Mucosa of descending colon (tissue), 3 donors: ENCODE measurements at regions not wholly inside any gene's neighbourhood (a gene's known extent, or its start where the extent isn't known, plus 50 kb on each side); places are given as distances from the start of the nearest gene placed in this dataset.

Source experiments
- ATAC-seq: fragments of 200-7000 bp; cut with Tn5 transposase; one replicate; pipeline ENCODE4 v1.9.1; 2020; ENCODE audit warnings: mild to moderate bottlenecking, moderate library complexity
- DNase-seq, 3 donors: peaks; one replicate each; pipeline ENCODE4 v3.0.0-alpha.2; 2020
- H3K36me3 ChIP-seq: fragments of 200-600 bp; one replicate; pipeline ENCODE4 v1.8.0; 2021; ENCODE audit warnings: low read depth, mild to moderate bottlenecking
- H3K4me1 ChIP-seq: fragments of 200-600 bp; one replicate; pipeline ENCODE4 v1.8.0; 2021; ENCODE audit warnings: low read depth, mild to moderate bottlenecking
- H3K4me3 ChIP-seq: fragments of 200-600 bp; one replicate; pipeline ENCODE4 v1.8.0; 2021; ENCODE audit warnings: mild to moderate bottlenecking
- H3K9me3 ChIP-seq: fragments of 200-600 bp; one replicate; pipeline ENCODE4 v1.8.0; 2021; ENCODE audit warnings: mild to moderate bottlenecking
- CTCF ChIP-seq: fragments of 200-600 bp; IDR thresholded peaks from one replicate; pipeline ENCODE4 v1.8.0; 2022; ENCODE audit warnings: antibody characterized with exemption, mild to moderate bottlenecking
- intact Hi-C, 2 donors: fragments of 100-400 bp; cut with DNase I in 1 of 2; cut with micrococcal nuclease in 1 of 2; formaldehyde crosslinking; loops; one replicate each; pipeline versions ENCODE4 v1.11.0 to v1.11.1; 2022; cut with DNase I, micrococcal nuclease
- donor health status: DM: no; HTN: no; CAD: no; lungs with moderate emphysema.
- donor health status: DM: no; HTN: no; CAD: no.
- donor health status: DM: no; HTN: yes; CAD: no.

- DNase-seq: no peak
- H3K9me3 ChIP-seq: no peaks in the 10 kb centered on the region
- no peak overlapping the region for H3K4me3 ChIP-seq
- no peak for TF ChIP-seq CTCF
- intact Hi-C loops: no loop called here
- H3K4me1 ChIP-seq: no peaks in the 10 kb centered on the region
- ATAC-seq: no peak
- no peaks in the 10 kb centered on the region for H3K36me3 ChIP-seq
Measured at GRCh38 chr15:39474657-39475056, 106.2 kb upstream of the THBS1 start.

GRCh38 chr15:39478996-39479395 is 101.9 kb upstream of the THBS1 start:
- Histone ChIP-seq H3K36me3 (no peaks in the 10 kb centered on the region), H3K4me1 (no peaks in the 10 kb centered on the region), H3K4me3 (no peak overlapping the region), H3K9me3 (no peaks in the 10 kb centered on the region)
- intact Hi-C loops: no loop called here
- ATAC-seq (peak; percentile 56), DNase-seq (no peak)
- no peak for TF ChIP-seq CTCF

GRCh38 chr15:39479911-39480310 is 101.0 kb upstream of the THBS1 start:
- H3K36me3 ChIP-seq: no peaks in the 10 kb centered on the region
- intact Hi-C loops: no loop called here
- no peaks in the 10 kb centered on the region for H3K4me1 ChIP-seq
- H3K9me3 ChIP-seq: no peaks in the 10 kb centered on the region
- ATAC-seq: no peak
- DNase-seq: no peak
- TF ChIP-seq CTCF: no peak
- no peak overlapping the region for H3K4me3 ChIP-seq

- intact Hi-C loops: no loop called here
- DNase-seq (no peak), ATAC-seq (peak; percentile 63)
- TF ChIP-seq CTCF: no peak
- no peaks in the 10 kb centered on the region for H3K9me3 ChIP-seq
- H3K4me3 ChIP-seq: no peak overlapping the region
- no peaks in the 10 kb centered on the region for H3K36me3 ChIP-seq
- H3K4me1 ChIP-seq: no peaks in the 10 kb centered on the region
Measured at GRCh38 chr15:39482459-39482858, 98.4 kb upstream of the THBS1 start.

- ATAC-seq (no peak), DNase-seq (peak in 1 of 3 donors; percentile 28)
- Histone ChIP-seq H3K4me3 (no peak overlapping the region), H3K9me3 (no peaks in the 10 kb centered on the region), H3K36me3 (no peaks in the 10 kb centered on the region), H3K4me1 (no peaks in the 10 kb centered on the region)
- no peak for TF ChIP-seq CTCF
- intact Hi-C loops: no loop called here
Measured at GRCh38 chr15:39486621-39487457, 94.0 kb upstream of the THBS1 start.

- no peaks in the 10 kb centered on the region for H3K4me1 ChIP-seq
- no peaks in the 10 kb centered on the region for H3K9me3 ChIP-seq
- H3K4me3 ChIP-seq: no peak overlapping the region
- no peaks in the 10 kb centered on the region for H3K36me3 ChIP-seq
- DNase-seq (no peak), ATAC-seq (no peak)
- TF ChIP-seq CTCF: no peak
- intact Hi-C loops: no loop called here
Measured at GRCh38 chr15:39487458-39487735, 93.5 kb upstream of the THBS1 start.
